ENCODE measurements at regions not wholly inside any gene's neighbourhood (a gene's known extent, or its start where the extent isn't known, plus 50 kb on each side); places are given as distances from the start of the nearest gene placed in this dataset.
A peak's percentile ranks its signal among the peaks of the same experiment; 100 is the strongest.

GRCh38 chr5:143551820-143552251, 148.3 kb upstream of the NR3C1 start:
- no peak for ATAC-seq (ENCODE audit: low FRiP score)
- DNase-seq (ENCODE audit: low spot score), result no peak
- TF ChIP-seq, protein P1, sequence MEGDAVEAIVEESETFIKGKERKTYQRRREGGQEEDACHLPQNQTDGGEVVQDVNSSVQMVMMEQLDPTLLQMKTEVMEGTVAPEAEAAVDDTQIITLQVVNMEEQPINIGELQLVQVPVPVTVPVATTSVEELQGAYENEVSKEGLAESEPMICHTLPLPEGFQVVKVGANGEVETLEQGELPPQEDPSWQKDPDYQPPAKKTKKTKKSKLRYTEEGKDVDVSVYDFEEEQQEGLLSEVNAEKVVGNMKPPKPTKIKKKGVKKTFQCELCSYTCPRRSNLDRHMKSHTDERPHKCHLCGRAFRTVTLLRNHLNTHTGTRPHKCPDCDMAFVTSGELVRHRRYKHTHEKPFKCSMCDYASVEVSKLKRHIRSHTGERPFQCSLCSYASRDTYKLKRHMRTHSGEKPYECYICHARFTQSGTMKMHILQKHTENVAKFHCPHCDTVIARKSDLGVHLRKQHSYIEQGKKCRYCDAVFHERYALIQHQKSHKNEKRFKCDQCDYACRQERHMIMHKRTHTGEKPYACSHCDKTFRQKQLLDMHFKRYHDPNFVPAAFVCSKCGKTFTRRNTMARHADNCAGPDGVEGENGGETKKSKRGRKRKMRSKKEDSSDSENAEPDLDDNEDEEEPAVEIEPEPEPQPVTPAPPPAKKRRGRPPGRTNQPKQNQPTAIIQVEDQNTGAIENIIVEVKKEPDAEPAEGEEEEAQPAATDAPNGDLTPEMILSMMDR (IDR thresholded peaks at IDR 0.05), result no peak

- TF ChIP-seq, protein P1 (IDR thresholded peaks at IDR 0.05), result no peak
- no peak for DNase-seq (ENCODE audit: low spot score)
- ATAC-seq (ENCODE audit: low FRiP score), result no peak
Observed at GRCh38 chr5:143550986-143551630, 147.6 kb upstream of the NR3C1 start.

DNA sequence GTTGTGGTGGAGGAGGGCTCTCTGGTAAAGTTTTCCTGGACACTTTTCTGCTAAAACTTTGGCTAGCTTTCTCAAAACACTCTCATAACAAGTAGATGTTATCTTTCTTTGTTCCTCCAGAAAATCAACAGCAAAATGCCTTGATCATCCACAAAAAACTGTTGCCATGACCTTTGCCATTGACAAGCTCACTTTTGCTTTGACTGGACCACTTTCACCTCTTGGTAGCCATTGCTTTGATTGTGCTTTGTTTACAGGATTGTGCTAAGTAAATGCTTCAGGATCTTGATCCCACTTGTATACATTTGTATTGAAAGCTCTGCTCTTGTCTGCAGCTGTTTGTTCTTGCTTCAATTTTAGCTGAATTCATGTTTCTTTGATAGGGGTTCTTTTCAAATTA, 143.9 kb upstream of the NR3C1 start:
- DNase-seq (ENCODE audit: low spot score) (no peak), ATAC-seq (ENCODE audit: low FRiP score) (no peak)
- TF ChIP-seq, protein P1 (IDR thresholded peaks at IDR 0.05), result no peak

DNA sequence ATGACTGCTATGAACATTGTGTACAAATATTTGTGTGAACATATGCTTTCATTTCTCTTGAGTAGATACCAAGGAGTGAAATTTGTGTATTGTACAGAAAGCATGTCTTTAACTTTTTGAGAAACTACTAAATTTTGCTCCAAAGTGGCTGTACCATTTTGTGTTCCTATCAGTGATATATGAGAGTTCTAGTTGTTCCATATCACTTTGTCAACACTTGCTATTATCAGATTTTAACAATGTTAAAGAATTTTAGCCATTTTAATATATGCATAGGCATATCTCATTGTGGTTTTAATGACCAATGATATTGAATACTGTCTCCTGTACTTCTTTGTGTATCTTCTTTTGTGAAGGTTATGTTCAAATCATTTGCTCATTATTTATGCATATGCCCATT, 142.9 kb upstream of the NR3C1 start:
- ATAC-seq (ENCODE audit: low FRiP score), result no peak
- no peak for DNase-seq (ENCODE audit: low spot score)
- TF ChIP-seq, protein P1 (IDR thresholded peaks at IDR 0.05), result no peak

- no peak for ATAC-seq (ENCODE audit: low FRiP score)
- TF ChIP-seq, protein P1 (IDR thresholded peaks at IDR 0.05), result no peak
- DNase-seq (ENCODE audit: low spot score), result no peak
Observed at GRCh38 chr5:143544606-143545005, 141.1 kb upstream of the NR3C1 start.

- ATAC-seq (ENCODE audit: low FRiP score) (peak; percentile 84), DNase-seq (ENCODE audit: low spot score) (no peak)
- TF ChIP-seq, protein P1 (IDR thresholded peaks at IDR 0.05), result no peak
Observed at GRCh38 chr5:143543358-143544255, 140.1 kb upstream of the NR3C1 start.
